IPS-11a (cell line): ENCODE measurements at regions not wholly inside any gene's neighbourhood (a gene's known extent, or its start where the extent isn't known, plus 50 kb on each side); places are given as distances from the start of the nearest gene placed in this dataset.

Experiments
- H3K4me3 ChIP-seq: one replicate; pipeline ENCODE4 v1.5.1; 2013; ENCODE audit warnings: low read depth, low read length, control low read depth

DNA sequence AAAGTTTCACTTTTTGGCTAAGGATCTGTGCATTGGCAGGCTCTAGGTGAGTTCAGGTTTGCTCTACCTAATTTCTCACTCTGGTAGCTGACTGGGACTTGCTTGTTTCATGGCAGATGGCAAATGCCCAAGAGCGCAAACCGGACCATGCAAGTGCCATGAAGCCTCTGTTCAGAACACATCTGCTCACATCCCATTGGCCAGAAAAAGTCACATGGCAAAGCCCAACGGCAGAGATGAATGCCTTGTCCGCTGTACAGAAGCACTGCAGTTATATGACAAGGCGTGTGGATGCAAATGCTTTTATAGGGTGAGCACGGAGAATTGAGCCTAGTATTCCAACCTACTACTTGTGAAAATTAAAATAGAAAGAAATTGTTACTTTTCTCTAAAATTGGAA lies 202.2 kb upstream of the HMGA2 start:
- no peak overlapping the region for H3K4me3 ChIP-seq

- no peak overlapping the region for H3K4me3 ChIP-seq
Observed at GRCh38 chr12:65623507-65623906, 200.8 kb upstream of the HMGA2 start.

- no peak overlapping the region for H3K4me3 ChIP-seq
Observed at GRCh38 chr12:65624554-65625086, 199.7 kb upstream of the HMGA2 start.

DNA sequence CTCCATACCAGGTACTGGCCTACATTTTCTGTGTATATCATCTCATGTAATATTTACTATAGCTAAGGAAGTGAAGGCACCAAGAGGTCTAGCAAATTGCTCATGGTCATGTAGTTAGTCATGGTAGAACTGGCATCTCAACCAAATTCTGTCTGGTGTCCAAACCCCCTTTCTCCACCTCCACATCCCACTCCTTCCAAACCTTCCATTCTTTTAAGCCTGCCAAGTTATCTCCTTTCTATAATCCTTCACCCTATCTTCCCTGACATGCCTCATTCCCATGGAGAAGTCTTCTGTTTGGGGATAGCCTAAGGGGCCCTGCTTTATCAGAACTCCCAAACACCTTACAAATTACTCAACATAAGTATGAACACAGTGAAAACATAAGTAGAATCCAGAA lies 196.2 kb upstream of the HMGA2 start:
- no peak overlapping the region for H3K4me3 ChIP-seq

DNA sequence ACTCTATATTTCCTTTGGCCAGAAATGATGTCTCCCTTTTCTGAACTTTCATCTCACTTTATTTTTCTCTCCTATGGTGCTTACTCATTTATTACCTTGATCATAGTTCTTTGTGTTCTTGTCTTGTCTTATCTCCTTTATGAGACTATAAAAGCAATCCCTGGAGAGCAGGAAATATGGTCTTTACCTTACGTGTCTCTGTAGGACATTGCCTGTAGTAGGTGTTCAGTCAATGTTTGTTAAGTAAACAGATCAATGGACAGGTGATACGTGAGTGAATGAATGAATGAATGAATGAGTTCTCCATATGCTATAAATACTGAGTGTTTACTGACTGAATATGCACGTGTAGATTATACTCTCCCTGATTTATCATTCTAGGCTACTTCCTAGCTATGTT lies 193.7 kb upstream of the HMGA2 start:
- no peak overlapping the region for H3K4me3 ChIP-seq

GRCh38 chr12:65631621-65632111 lies 192.6 kb upstream of the HMGA2 start:
- H3K4me3 ChIP-seq, result no peak overlapping the region

DNA sequence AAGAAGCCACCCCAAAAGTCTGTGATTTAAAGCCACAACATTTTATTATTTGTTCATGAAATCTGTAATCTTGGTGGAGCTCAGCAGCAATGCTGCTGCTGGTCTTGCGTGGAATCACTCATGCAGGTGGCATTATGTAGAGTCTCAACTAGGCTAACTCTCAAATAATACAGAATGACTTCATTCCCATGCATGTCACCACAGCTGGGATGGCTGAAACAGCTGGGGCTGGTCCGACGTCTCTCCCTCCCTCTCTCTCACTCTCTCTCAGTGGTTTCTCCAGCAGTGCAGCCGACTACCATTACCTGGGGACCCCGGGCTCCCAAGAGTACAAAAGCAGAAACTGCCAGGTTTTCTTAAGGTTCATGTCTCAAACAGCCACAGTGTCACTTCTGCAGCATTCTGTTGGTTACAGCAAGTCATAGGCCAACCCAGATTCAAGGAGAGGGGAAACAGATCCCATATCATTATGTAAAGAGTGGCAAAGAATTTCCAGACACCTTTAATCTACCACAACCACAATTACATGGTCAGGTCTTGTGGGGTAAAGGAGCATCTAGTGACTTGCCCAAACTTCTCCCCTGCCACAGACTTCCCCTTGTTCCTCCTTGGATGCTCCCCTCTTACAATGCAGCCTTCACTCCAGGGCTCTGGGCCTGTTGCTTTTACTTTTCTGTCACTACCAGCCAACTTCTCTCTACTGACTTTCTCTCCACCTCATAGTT lies 192.0 kb upstream of the HMGA2 start:
- H3K4me3 ChIP-seq, result no peak overlapping the region

GRCh38 chr12:65634061-65634460 lies 190.2 kb upstream of the HMGA2 start:
- no peak overlapping the region for H3K4me3 ChIP-seq

DNA sequence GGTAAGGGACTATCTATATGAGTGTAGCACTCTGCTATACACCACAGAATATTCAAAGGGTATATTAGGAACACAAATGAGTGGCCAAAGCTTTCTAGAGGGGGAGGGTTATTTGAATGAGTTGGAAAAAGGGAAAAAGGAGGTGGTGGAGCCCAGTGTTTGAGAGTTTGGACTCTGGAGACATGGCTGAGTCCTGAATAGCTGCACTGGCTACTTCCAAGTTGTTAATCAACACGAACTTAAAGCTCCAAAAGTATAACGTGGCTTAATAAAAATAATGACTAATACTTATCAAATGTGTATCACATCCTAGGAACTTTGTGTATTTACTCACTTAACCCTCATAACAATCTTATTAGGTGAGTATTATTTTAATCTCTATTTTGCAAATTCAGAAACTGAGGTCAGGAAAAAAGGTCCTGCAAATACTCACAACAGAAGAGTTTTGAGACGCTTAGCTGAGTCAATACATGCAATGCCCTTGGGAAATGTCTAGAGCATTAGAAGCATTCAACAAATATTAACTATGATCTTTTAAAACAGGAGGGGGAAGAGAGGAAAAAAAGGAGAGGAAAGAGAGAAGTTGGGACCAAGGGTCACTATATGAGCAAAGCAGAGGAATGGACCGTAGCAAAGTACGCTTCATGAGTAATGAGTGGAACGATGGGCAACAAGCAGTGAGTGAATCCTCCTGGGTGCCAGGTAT lies 189.5 kb upstream of the HMGA2 start:
- H3K4me3 ChIP-seq, result no peak overlapping the region

- H3K4me3 ChIP-seq, result no peak overlapping the region
Observed at GRCh38 chr12:65636436-65636835, 187.8 kb upstream of the HMGA2 start.

DNA sequence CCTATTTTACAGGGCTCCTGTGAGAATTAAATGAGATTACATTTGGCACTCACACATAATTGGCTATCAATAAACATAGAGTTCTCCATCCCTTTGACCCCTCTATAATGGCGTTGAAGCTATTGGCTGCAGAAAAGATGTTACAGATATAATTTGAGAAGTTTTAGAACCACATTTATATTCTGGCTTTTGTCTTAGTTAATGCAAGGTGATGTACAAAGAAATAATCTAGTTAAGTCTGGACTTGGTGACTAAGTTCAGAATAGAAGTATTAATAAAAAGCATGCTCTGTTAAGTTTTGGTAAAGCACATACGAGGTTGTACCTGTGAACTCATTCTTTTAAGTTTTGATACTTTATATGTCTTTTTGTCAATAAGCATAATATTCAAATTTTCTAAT lies 187.1 kb upstream of the HMGA2 start:
- H3K4me3 ChIP-seq, result no peak overlapping the region

GRCh38 chr12:65637774-65638173 lies 186.5 kb upstream of the HMGA2 start:
- H3K4me3 ChIP-seq, result no peak overlapping the region

DNA sequence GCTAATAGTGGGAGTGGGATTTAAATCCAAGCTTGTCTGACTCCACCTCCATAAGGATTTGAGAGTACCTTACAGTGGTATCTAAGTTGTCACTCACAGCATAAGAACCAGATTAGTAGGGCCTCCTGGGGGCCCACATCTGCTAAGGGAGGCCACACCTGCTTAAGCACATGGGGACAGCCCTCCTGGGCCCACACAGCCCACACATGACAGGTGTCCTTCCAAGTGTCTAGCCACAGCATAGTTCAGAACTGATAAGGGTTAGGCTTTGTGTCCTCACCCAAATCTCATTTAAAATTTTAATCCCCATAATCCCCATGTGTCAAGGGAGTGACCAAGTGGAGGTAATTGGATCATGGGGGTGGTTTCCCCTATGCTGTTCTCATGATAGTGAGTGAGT lies 186.0 kb upstream of the HMGA2 start:
- H3K4me3 ChIP-seq, result no peak overlapping the region

GRCh38 chr12:65640489-65640901 lies 183.8 kb upstream of the HMGA2 start:
- no peak overlapping the region for H3K4me3 ChIP-seq

- no peak overlapping the region for H3K4me3 ChIP-seq
Observed at GRCh38 chr12:65642061-65642661, 182.1 kb upstream of the HMGA2 start.

- no peak overlapping the region for H3K4me3 ChIP-seq
Observed at GRCh38 chr12:65643171-65643570, 181.1 kb upstream of the HMGA2 start.

- H3K4me3 ChIP-seq, result no peak overlapping the region
Observed at GRCh38 chr12:65643595-65644386, 180.5 kb upstream of the HMGA2 start.

DNA sequence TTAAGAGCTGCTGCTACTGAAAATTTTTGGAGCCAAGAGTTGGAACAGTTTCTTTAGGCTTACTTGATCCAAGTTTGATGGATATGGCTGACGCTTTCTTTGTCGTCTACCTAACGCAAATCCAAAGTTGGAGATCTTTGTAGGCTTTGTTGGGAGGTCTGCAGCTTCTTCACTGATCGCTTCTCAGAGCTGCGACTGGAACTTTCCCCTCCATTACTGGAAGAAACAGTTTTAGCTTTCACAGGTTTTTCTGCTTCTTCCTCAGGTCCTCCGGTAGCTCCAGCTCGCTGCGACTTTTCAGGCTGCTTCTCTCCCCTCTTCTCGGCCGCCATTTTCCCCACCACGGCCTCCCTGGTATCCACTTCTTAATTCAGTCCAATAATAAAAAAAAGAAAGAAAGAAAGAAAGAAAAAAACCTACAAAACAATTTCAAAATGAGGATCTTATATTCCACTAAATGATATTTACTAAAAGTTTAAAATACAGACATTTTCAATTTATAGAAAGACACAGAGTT lies 178.1 kb upstream of the HMGA2 start:
- H3K4me3 ChIP-seq, result no peak overlapping the region

DNA sequence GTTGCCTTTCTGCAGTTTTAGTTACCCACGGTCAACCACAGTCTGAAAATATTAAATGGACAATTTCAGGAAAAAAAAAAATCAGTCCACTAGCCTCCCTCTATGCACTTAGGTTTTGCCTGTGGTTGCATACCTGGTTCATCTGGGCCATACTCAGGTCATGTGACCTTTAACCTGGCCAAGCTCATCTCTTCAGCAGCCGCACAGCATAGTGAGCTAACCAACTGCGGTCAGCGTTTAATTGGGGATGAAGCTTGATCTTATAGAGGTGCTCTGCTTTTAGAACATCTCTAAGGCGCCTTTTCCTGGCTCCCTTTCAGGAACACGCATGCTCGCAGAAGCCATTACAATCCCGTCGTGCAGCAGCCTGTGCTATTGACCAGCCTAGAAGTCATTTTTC lies 177.2 kb upstream of the HMGA2 start:
- H3K4me3 ChIP-seq, result no peak overlapping the region

- no peak overlapping the region for H3K4me3 ChIP-seq
Observed at GRCh38 chr12:65648461-65648860, 175.8 kb upstream of the HMGA2 start.

GRCh38 chr12:65649126-65649525 lies 175.2 kb upstream of the HMGA2 start:
- H3K4me3 ChIP-seq, result no peak overlapping the region
